ENCODE measurements at regions not wholly inside any gene's neighbourhood (a gene's known extent, or its start where the extent isn't known, plus 50 kb on each side); places are given as distances from the start of the nearest gene placed in this dataset.

- no peak overlapping the region for H3K4me3 ChIP-seq (replicated peaks; ENCODE audit: low read depth, low read length)
- TF ChIP-seq, protein P1, sequence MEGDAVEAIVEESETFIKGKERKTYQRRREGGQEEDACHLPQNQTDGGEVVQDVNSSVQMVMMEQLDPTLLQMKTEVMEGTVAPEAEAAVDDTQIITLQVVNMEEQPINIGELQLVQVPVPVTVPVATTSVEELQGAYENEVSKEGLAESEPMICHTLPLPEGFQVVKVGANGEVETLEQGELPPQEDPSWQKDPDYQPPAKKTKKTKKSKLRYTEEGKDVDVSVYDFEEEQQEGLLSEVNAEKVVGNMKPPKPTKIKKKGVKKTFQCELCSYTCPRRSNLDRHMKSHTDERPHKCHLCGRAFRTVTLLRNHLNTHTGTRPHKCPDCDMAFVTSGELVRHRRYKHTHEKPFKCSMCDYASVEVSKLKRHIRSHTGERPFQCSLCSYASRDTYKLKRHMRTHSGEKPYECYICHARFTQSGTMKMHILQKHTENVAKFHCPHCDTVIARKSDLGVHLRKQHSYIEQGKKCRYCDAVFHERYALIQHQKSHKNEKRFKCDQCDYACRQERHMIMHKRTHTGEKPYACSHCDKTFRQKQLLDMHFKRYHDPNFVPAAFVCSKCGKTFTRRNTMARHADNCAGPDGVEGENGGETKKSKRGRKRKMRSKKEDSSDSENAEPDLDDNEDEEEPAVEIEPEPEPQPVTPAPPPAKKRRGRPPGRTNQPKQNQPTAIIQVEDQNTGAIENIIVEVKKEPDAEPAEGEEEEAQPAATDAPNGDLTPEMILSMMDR (IDR thresholded peaks at IDR 0.05; ENCODE audit: low read length, missing control alignments): no peak
- no peak for DNase-seq (ENCODE audit: low read depth)
Measured at GRCh38 chr1:234769284-234769985, 159.5 kb upstream of the IRF2BP2 start.

- no peak for DNase-seq (ENCODE audit: low read depth)
- TF ChIP-seq, protein P1 (IDR thresholded peaks at IDR 0.05; ENCODE audit: low read length, missing control alignments): no peak
- H3K4me3 ChIP-seq (replicated peaks; ENCODE audit: low read depth, low read length): no peak overlapping the region
Measured at GRCh38 chr1:234768569-234769283, 158.7 kb upstream of the IRF2BP2 start.

DNA sequence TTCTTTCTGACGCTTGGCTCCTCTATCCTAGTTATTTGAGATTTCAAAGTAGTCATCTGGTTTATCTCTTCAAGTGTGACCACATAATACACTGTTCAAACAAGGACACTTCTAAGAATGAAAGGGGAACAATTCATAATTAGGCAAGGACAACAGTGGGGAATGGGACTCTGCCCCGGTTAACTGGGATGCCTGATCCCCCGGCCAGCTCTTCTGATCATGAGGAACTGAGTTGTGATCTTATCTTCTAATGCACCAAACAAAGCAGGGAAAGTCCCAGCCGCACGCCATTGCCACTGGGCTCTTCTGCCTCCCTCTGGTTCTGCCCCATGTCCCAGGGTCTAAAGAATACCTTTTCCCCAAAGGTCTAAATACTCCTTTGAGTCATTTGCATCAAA is 158.2 kb upstream of the IRF2BP2 start:
- TF ChIP-seq, protein P1 (IDR thresholded peaks at IDR 0.05; ENCODE audit: low read length, missing control alignments): no peak
- no peak for DNase-seq (ENCODE audit: low read depth)
- H3K4me3 ChIP-seq (replicated peaks; ENCODE audit: low read depth, low read length): no peak overlapping the region

GRCh38 chr1:234765672-234766071 is 155.7 kb upstream of the IRF2BP2 start:
- no peak overlapping the region for H3K4me3 ChIP-seq (replicated peaks; ENCODE audit: low read depth, low read length)
- TF ChIP-seq, protein P1 (IDR thresholded peaks at IDR 0.05; ENCODE audit: low read length, missing control alignments): no peak
- DNase-seq (ENCODE audit: low read depth): no peak

DNA sequence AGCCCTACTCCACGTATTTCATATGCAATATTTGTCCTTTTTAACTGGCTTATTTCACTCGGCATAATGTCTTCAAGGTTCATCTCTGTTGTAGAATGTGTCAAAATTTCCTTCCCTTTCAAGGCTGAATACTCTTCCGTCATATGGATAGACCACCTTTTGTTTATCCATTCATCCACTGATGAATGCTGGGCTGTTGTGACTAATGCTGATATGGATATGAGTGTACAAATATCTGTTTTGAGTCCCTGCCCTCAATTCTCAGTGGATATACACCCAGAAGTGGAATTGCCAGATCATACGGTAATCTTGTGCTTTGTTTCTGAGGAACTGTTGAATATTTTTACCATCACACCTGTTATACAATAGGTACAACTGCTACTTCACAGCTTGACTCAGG is 155.2 kb upstream of the IRF2BP2 start:
- DNase-seq (ENCODE audit: low read depth): no peak
- TF ChIP-seq, protein P1 (IDR thresholded peaks at IDR 0.05; ENCODE audit: low read length, missing control alignments): no peak
- no peak overlapping the region for H3K4me3 ChIP-seq (replicated peaks; ENCODE audit: low read depth, low read length)

GRCh38 chr1:234763910-234764309 is 153.9 kb upstream of the IRF2BP2 start:
- TF ChIP-seq, protein P1 (IDR thresholded peaks at IDR 0.05; ENCODE audit: low read length, missing control alignments): no peak
- DNase-seq (ENCODE audit: low read depth): no peak
- no peak overlapping the region for H3K4me3 ChIP-seq (replicated peaks; ENCODE audit: low read depth, low read length)
